ENCODE measurements at regions not wholly inside any gene's neighbourhood (a gene's known extent, or its start where the extent isn't known, plus 50 kb on each side); places are given as distances from the start of the nearest gene placed in this dataset.
"Not testable (repeated sequence)": the region's sequence is repeated elsewhere in the genome, so short reads cannot be mapped to it uniquely, and the experiment has no call there.

DNA sequence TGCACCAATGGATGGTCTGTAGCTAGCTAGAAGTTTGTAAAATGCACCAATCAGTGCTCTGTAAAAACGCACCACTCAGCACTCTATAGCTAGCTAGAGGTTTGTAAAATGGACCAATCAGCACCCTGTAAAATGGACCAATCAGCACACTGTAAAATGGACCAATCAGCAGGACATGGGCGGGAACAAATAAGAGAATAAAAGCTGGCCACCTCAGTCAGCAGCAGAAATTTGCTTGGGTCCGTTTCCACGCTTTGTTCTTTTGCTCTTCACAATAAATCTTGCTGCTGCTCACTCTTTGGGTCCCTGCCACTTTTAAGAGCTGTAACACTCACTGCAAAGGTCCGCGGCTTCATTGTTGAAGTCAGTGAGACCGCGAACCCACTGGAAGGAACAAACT lies 109.5 kb downstream of the AKAP11 start:
- TF ChIP-seq, protein P1, sequence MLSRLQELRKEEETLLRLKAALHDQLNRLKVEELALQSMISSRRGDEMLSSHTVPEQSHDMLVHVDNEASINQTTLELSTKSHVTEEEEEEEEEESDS (CRISPR knock-in tag; IDR thresholded peaks at IDR 0.05): not testable (repeated sequence)
- TF ChIP-seq, protein P2, sequence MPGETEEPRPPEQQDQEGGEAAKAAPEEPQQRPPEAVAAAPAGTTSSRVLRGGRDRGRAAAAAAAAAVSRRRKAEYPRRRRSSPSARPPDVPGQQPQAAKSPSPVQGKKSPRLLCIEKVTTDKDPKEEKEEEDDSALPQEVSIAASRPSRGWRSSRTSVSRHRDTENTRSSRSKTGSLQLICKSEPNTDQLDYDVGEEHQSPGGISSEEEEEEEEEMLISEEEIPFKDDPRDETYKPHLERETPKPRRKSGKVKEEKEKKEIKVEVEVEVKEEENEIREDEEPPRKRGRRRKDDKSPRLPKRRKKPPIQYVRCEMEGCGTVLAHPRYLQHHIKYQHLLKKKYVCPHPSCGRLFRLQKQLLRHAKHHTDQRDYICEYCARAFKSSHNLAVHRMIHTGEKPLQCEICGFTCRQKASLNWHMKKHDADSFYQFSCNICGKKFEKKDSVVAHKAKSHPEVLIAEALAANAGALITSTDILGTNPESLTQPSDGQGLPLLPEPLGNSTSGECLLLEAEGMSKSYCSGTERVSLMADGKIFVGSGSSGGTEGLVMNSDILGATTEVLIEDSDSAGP (CRISPR knock-in tag; IDR thresholded peaks at IDR 0.05): not testable (repeated sequence)
- TF ChIP-seq JUND (IDR thresholded peaks at IDR 0.05; ENCODE audit: borderline replicate concordance, low read depth, low read length); JUND (tag; IDR thresholded peaks at IDR 0.05; ENCODE audit: borderline replicate concordance, low read depth, low read length); ZFX (CRISPR knock-in tag; IDR thresholded peaks at IDR 0.05): not testable (repeated sequence)

Measured in K562 (cell line).